Esophagus squamous epithelium (tissue), 5 donors: ENCODE measurements at regions not wholly inside any gene's neighbourhood (a gene's known extent, or its start where the extent isn't known, plus 50 kb on each side); places are given as distances from the start of the nearest gene placed in this dataset.

Experiments used
- DNase-seq: peaks from one replicate; lab custom pipeline; 2025; lab: John Stamatoyannopoulos, UW
- H3K27ac ChIP-seq, 4 donors: fragments of 200-600 bp; sonication (generic); one replicate each; pipeline ENCODE4 v1.5.1; 2016 to 2019; ENCODE audit warnings: mild to moderate bottlenecking in 1 of 4
- H3K27me3 ChIP-seq, 4 donors: fragments of 200-600 bp; sonication (generic); 1 replicate in 3 of 4; 2 replicates in 1 of 4; pipeline versions ENCODE4 v1.5.1 to v1.6.0; 2017 to 2021; ENCODE audit warnings: antibody characterized with exemption in 1 of 4
- H3K36me3 ChIP-seq, 3 donors: fragments of 200-600 bp; sonication (generic); one replicate each; pipeline ENCODE4 v1.5.1; 2016 to 2019
- H3K4me1 ChIP-seq, 3 donors: fragments of 200-600 bp; sonication (generic); one replicate each; pipeline ENCODE4 v1.5.1; 2017 to 2019
- H3K4me3 ChIP-seq, 4 donors: fragments of 200-600 bp; sonication (generic); 1 replicate in 3 of 4; 2 replicates in 1 of 4; pipeline ENCODE4 v1.5.1; 2016 to 2019; ENCODE audit warnings: mild to moderate bottlenecking in 2 of 4, moderate library complexity in 1 of 4
- H3K9me3 ChIP-seq, 3 donors: fragments of 200-600 bp; sonication (generic); one replicate each; pipeline ENCODE4 v1.5.1; 2016 to 2019
- POLR2A ChIP-seq, 4 donors: fragments of 450-650 bp; IDR thresholded peaks; one replicate each; pipeline ENCODE4 v1.6.1; 2017; ENCODE audit warnings: antibody characterized with exemption in 4 of 4, mild to moderate bottlenecking in 4 of 4, moderate library complexity in 3 of 4
- WGBS, 2 donors: methylation state at CpG; one replicate each; pipeline ENCODE4 v1.1.5; 2018; 5-methylcytosine and 5-hydroxymethylcytosine counted together
- intact Hi-C: fragments of 100-400 bp; cut with DNase I; formaldehyde crosslinking; loops from one replicate; pipeline ENCODE4 v1.15.0; 2022
- TF ChIP-seq, protein P1 (sequence below), 6 experiments: fragments of 450-650 bp in 4 of 6; fragments of 200-600 bp in 2 of 6; sonication (generic) in 2 of 6; IDR thresholded peaks; one replicate each; pipeline ENCODE4 v1.5.1; 2016 to 2019; ENCODE audit warnings: antibody characterized with exemption in 6 of 6, mild to moderate bottlenecking in 4 of 6, moderate library complexity in 4 of 6
- donor health status: DM: yes; HTN: yes; CAD: no.

DNA sequence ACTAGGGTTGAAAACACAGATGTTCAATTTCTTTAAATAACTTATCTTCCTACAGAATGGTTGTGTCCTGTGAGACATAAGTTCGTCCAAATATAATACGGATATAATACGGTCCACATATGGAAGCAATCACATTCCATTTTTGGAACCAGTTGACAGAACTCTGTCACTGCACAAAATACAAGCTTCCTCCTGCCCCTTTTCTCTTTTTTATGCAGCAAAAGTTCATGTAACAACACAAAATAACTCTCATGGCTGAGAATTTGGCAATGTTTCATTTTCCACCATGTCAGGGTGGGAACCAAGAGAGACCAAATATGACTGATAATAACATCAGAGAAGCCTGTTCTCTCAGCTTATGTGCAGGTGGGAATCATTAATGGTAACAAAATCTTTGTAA is 158.1 kb upstream of the ZNF385D start:
- Histone ChIP-seq H3K4me1 (no peaks in the 10 kb centered on the region), H3K36me3 (no peaks in the 10 kb centered on the region), H3K4me3 (no peak overlapping the region), H3K27me3 (no peaks in the 10 kb centered on the region), H3K9me3 (no peaks in the 10 kb centered on the region), H3K27ac (no peak overlapping the region)
- 65 to 81% methylated on average over 3 of the region's 3 CpGs for WGBS, 2 donors
- intact Hi-C loops, result no loop called here
- DNase-seq, result no peak
- TF ChIP-seq, protein P1, sequence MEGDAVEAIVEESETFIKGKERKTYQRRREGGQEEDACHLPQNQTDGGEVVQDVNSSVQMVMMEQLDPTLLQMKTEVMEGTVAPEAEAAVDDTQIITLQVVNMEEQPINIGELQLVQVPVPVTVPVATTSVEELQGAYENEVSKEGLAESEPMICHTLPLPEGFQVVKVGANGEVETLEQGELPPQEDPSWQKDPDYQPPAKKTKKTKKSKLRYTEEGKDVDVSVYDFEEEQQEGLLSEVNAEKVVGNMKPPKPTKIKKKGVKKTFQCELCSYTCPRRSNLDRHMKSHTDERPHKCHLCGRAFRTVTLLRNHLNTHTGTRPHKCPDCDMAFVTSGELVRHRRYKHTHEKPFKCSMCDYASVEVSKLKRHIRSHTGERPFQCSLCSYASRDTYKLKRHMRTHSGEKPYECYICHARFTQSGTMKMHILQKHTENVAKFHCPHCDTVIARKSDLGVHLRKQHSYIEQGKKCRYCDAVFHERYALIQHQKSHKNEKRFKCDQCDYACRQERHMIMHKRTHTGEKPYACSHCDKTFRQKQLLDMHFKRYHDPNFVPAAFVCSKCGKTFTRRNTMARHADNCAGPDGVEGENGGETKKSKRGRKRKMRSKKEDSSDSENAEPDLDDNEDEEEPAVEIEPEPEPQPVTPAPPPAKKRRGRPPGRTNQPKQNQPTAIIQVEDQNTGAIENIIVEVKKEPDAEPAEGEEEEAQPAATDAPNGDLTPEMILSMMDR (IDR thresholded peaks at IDR 0.05), result no peak
- no peak for TF ChIP-seq POLR2A (IDR thresholded peaks at IDR 0.05)

DNA sequence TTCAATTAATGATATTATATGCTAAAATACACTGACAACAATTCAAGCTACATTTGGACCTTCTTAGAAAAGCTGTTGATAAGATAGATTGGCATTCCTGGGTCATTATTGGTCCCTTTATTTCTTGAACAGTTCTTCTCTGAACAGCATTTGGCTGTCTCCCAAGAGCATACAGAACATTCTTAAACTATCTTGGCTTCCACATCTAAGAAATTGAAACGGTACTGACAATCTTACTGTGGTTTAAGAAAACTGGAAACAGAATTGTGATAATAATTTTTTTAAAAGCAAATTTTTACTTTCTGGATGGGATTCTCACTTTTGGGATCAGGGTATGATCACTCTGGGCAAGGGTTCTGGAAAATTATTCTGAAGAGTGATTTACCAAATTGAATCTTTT is 161.7 kb upstream of the ZNF385D start:
- Histone ChIP-seq H3K36me3 (no peaks in the 10 kb centered on the region), H3K4me1 (no peaks in the 10 kb centered on the region), H3K27me3 (no peaks in the 10 kb centered on the region), H3K27ac (no peak overlapping the region), H3K4me3 (no peak overlapping the region), H3K9me3 (no peaks in the 10 kb centered on the region)
- TF ChIP-seq, protein P1 (IDR thresholded peaks at IDR 0.05), result no peak
- no peak for TF ChIP-seq POLR2A (IDR thresholded peaks at IDR 0.05)
- 11 to 20% methylated on average over 1 of the region's 1 CpG for WGBS, 2 donors
- intact Hi-C loops, result no loop called here
- no peak for DNase-seq

DNA sequence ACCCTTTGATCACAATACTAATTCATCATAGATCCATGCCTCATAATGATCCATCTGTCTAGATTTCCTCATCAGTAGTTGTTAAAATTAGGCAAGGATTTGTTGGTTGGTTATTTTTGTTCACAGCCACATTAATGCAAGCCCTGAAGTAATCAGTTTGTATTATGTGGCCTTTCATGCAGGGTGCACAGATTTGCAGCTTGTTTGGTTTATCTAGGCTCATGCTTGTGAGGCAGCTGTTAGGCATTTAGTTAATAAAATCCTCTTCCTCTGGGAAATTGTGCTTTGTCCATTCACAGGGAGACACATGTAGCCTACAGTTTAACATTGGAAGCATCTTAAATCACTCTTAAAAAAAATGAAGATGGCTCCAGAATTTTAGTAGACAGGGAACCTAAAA is 162.8 kb upstream of the ZNF385D start:
- TF ChIP-seq POLR2A (IDR thresholded peaks at IDR 0.05), result no peak
- TF ChIP-seq, protein P1 (IDR thresholded peaks at IDR 0.05), result no peak
- intact Hi-C loops, result no loop called here
- H3K4me1 ChIP-seq, result no peaks in the 10 kb centered on the region
- no peaks in the 10 kb centered on the region for H3K27me3 ChIP-seq
- no peak overlapping the region for H3K4me3 ChIP-seq
- H3K9me3 ChIP-seq, result no peaks in the 10 kb centered on the region
- H3K27ac ChIP-seq, result no peak overlapping the region
- H3K36me3 ChIP-seq, result no peaks in the 10 kb centered on the region
- no peak for DNase-seq

DNA sequence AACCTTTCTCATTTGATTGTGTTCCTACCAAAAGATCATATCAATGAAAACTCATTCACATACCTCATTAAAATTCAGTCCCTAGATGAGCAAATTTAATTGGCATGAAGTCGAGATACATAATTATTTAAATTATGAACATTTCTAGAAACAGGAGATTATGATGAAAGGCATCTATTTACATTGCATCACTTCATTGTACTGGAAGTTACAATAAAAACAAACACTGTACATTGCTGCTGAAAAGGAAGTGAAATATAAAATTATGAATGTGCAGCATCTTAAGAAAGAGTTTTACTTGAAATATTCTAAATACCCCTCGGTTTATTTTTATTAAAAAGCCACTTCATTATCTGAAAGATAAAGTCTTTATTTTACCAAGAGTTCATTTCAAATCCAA is 163.4 kb upstream of the ZNF385D start:
- H3K27ac ChIP-seq, result no peak overlapping the region
- H3K4me1 ChIP-seq, result no peaks in the 10 kb centered on the region
- no peak for DNase-seq
- H3K4me3 ChIP-seq, result no peak overlapping the region
- TF ChIP-seq, protein P1 (IDR thresholded peaks at IDR 0.05), result no peak
- TF ChIP-seq POLR2A (IDR thresholded peaks at IDR 0.05), result no peak
- H3K9me3 ChIP-seq, result no peaks in the 10 kb centered on the region
- 39 to 47% methylated on average over 2 of the region's 2 CpGs for WGBS, 2 donors
- no peaks in the 10 kb centered on the region for H3K27me3 ChIP-seq
- intact Hi-C loops, result no loop called here
- no peaks in the 10 kb centered on the region for H3K36me3 ChIP-seq

DNA sequence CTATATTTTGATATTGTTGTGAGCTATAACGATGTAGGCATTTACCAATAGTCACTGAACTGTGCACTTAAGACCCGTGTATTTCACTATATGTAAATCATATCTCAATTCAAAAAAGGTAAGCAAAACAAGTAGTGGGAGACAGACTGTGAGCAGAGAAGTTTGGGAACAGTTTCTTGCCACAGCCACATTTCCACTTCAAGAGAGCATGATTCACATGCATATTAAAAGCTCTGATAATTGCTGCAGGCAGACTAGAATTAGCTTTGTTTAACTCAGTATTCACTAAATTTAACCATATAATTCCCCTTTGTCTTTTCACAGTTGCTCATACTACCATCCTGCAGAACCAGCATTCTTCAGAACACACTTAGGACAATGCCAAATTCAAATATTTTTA is 168.4 kb upstream of the ZNF385D start:
- no peak for DNase-seq
- Histone ChIP-seq H3K27ac (no peak overlapping the region), H3K36me3 (no peaks in the 10 kb centered on the region), H3K4me3 (no peak overlapping the region), H3K4me1 (no peaks in the 10 kb centered on the region), H3K9me3 (no peaks in the 10 kb centered on the region), H3K27me3 (no peaks in the 10 kb centered on the region)
- 36 to 47% methylated on average over 2 of the region's 2 CpGs for WGBS, 2 donors
- TF ChIP-seq, protein P1 (IDR thresholded peaks at IDR 0.05), result no peak
- TF ChIP-seq POLR2A (IDR thresholded peaks at IDR 0.05), result no peak
- intact Hi-C loops, result no loop called here
